K562 (cell line): ENCODE measurements at regions not wholly inside any gene's neighbourhood (a gene's known extent, or its start where the extent isn't known, plus 50 kb on each side); places are given as distances from the start of the nearest gene placed in this dataset.

ENCODE experiments used
- ATAC-seq: fragments of 200-7000 bp; cut with Tn5 transposase; 3 replicates; pipeline ENCODE4 v1.9.1; 2020; ENCODE audit warnings: moderate library complexity
- BruUV-seq: library from RNA; stranded (reverse); fragments of 400-500 nt; replicated peaks from 2 replicates; lab custom pipeline; 2021; lab: Mats Ljungman, UMichigan
- CTCF ChIA-PET: fragments of 300-600 bp; formaldehyde crosslinking; extraction: SDS; loops from one replicate; lab custom pipeline; 2021; ENCODE audit warnings: low intra/inter-chr PET ratio; lab: Yijun Ruan, JAX
- POLR2A ChIA-PET: fragments of 300-600, 350-650 bp; sonication (Branson Sonifier 250); formaldehyde crosslinking; extraction: SDS; loops from one replicate; lab custom pipeline; 2021; ENCODE audit warnings: antibody characterized with exemption, inconsistent platforms; lab: Yijun Ruan, JAX
- DNase-seq, 4 experiments: peaks; one replicate each; pipeline versions ENCODE4 v3.0.0 to v3.0.0-alpha.2; 2011 to 2018; ENCODE audit warnings: low spot score in 3 of 4, mixed read lengths in 3 of 4; ENCODE audit errors: extremely low read depth in 1 of 4
- FAIRE-seq: peaks from 2 replicates; lab custom pipeline; 2011; peaks lifted over from hg19 to GRCh38; lab: Jason Lieb, UNC
- H2AFZ ChIP-seq: 2 replicates; pipeline ENCODE4 v1.6.0; 2011; ENCODE audit warnings: low read depth, low read length, control low read depth, inconsistent platforms
- H3K27ac ChIP-seq: fragments of 200-600 bp; 3 replicates; pipeline ENCODE4 v1.8.0; 2011; ENCODE audit warnings: low read depth, mild to moderate bottlenecking, control low read depth, inconsistent platforms, low read length, moderate library complexity, mixed read lengths; ENCODE audit errors: extremely low read depth
- H3K27me3 ChIP-seq, 2 experiments: fragments of 300-600 bp in 1 of 2; 2 replicates in 1 of 2; 3 replicates in 1 of 2; pipeline versions ENCODE4 v1.6.0 to v1.8.0; 2011; ENCODE audit warnings: inconsistent platforms in 2 of 2, low read length in 2 of 2, mild to moderate bottlenecking in 1 of 2, mixed read lengths in 1 of 2, moderate library complexity in 1 of 2; ENCODE audit not compliant: control insufficient read depth in 2 of 2, insufficient read depth in 2 of 2
- H3K36me3 ChIP-seq: fragments of 300-600 bp; 3 replicates; pipeline ENCODE4 v1.8.0; 2011; ENCODE audit warnings: mild to moderate bottlenecking, low read length, inconsistent platforms; ENCODE audit not compliant: control insufficient read depth, insufficient read depth
- H3K4me1 ChIP-seq, 2 experiments: fragments of 200-600 bp in 1 of 2; replicated peaks in 1 of 2; 2 replicates in 1 of 2; 3 replicates in 1 of 2; pipeline versions ENCODE4 v1.5.1 to v1.8.0; 2011; ENCODE audit warnings: inconsistent platforms in 2 of 2, low read length in 2 of 2, mild to moderate bottlenecking in 1 of 2, mixed read lengths in 1 of 2, moderate library complexity in 1 of 2; ENCODE audit not compliant: control insufficient read depth in 2 of 2, insufficient read depth in 2 of 2
- H3K4me2 ChIP-seq: 2 replicates; pipeline ENCODE4 v1.6.1; 2011; ENCODE audit warnings: low read length, control low read depth, inconsistent platforms, mixed read lengths; ENCODE audit not compliant: insufficient read depth
- H3K4me3 ChIP-seq: fragments of 200-600 bp; sonication (generic), shearing (Covaris generic); 2 replicates; pipeline ENCODE4 v1.5.1; 2016; ENCODE audit warnings: control low read depth, inconsistent platforms
- H3K79me2 ChIP-seq: fragments of 200-600 bp; 3 replicates; pipeline ENCODE4 v1.8.0; 2011; ENCODE audit warnings: low read length, inconsistent platforms; ENCODE audit not compliant: control insufficient read depth, insufficient read depth
- H3K9ac ChIP-seq, 2 experiments: 2 replicates each; pipeline versions ENCODE4 v1.6.0 to v1.6.1; 2011; ENCODE audit warnings: low read depth in 2 of 2, low read length in 2 of 2, control low read depth in 1 of 2, inconsistent platforms in 1 of 2, mild to moderate bottlenecking in 1 of 2, mixed read lengths in 1 of 2; ENCODE audit not compliant: insufficient read depth in 1 of 2
- H3K9me1 ChIP-seq: one replicate; pipeline ENCODE4 v1.6.0; 2011; ENCODE audit warnings: inconsistent platforms, mild to moderate bottlenecking, low read length, moderate library complexity; ENCODE audit not compliant: control insufficient read depth, insufficient read depth
- H3K9me3 ChIP-seq: replicated peaks from 2 replicates; pipeline ENCODE4 v1.5.1; 2011; ENCODE audit warnings: low read depth, low read length, inconsistent platforms; ENCODE audit not compliant: control insufficient read depth, insufficient read depth
- H4K20me1 ChIP-seq: replicated peaks from 2 replicates; pipeline ENCODE4 v1.6.1; 2011; ENCODE audit warnings: low read length, inconsistent platforms, mixed read lengths; ENCODE audit not compliant: control insufficient read depth, insufficient read depth
- E2F3 ChIP-seq: fragments of 250-450 bp; sonication (Bioruptor Pico); IDR thresholded peaks from 2 replicates; pipeline ENCODE4 v1.4.0; 2020; ENCODE audit warnings: mild to moderate bottlenecking
- E2F8 ChIP-seq: fragments of 450-650 bp; IDR thresholded peaks from 2 replicates; pipeline ENCODE4 v1.7.1; 2018; ENCODE audit warnings: mild to moderate bottlenecking, low read depth; ENCODE audit not compliant: partially characterized antibody
- ETV6 ChIP-seq, 3 experiments: fragments of 150-350 bp in 1 of 3; sonication (generic) in 1 of 3; formaldehyde crosslinking in 1 of 3; IDR thresholded peaks; 2 replicates each; pipeline versions ENCODE4 v1.6.1 to v1.8.0; 2014 to 2022; ENCODE audit warnings: borderline replicate concordance in 2 of 3, low read depth in 2 of 3, antibody characterized with exemption in 1 of 3, low read length in 1 of 3, mild to moderate bottlenecking in 1 of 3, missing genetic modification reagents in 1 of 3
- MTF1 ChIP-seq: fragments of 250-450 bp; sonication (Bioruptor Pico); IDR thresholded peaks from 2 replicates; pipeline ENCODE4 v1.9.0; 2021; ENCODE audit warnings: moderate library complexity, mild to moderate bottlenecking, inconsistent platforms, borderline replicate concordance
- NCOA4 ChIP-seq: fragments of 450-650 bp; IDR thresholded peaks from 2 replicates; pipeline ENCODE4 v1.6.1; 2018; ENCODE audit warnings: mild to moderate bottlenecking; ENCODE audit not compliant: partially characterized antibody
- NR2F6 ChIP-seq: fragments of 450-650 bp; formaldehyde crosslinking; IDR thresholded peaks from 2 replicates; pipeline ENCODE4 v1.4.0; 2020; ENCODE audit warnings: mild to moderate bottlenecking
- POLR2G ChIP-seq: fragments of 200-400 bp; formaldehyde crosslinking; IDR thresholded peaks from 2 replicates; pipeline ENCODE4 v1.6.1; 2017; ENCODE audit warnings: low read depth, mild to moderate bottlenecking, antibody characterized with exemption, low read length, moderate library complexity
- ZNF398 ChIP-seq: fragments of 250-450 bp; sonication (Bioruptor Pico); IDR thresholded peaks from 2 replicates; pipeline ENCODE4 v1.8.0; 2021; ENCODE audit warnings: moderate library complexity, mild to moderate bottlenecking, inconsistent platforms
- ZNF778 ChIP-seq: fragments of 450-650 bp; formaldehyde crosslinking; IDR thresholded peaks from 2 replicates; pipeline ENCODE4 v1.4.0; 2020; ENCODE audit warnings: mild to moderate bottlenecking, moderate library complexity
- WGBS: fragments of 100-300 bp; shearing (Covaris generic); methylation state at CpG from one replicate; pipeline ENCODE4 v1.1.6; 2016; ENCODE audit warnings: low coverage, mixed read lengths; ENCODE audit not compliant: insufficient coverage; ENCODE audit errors: missing lambda C conversion rate; 5-methylcytosine and 5-hydroxymethylcytosine counted together
- in situ Hi-C: fragments of 300-500 bp; cut with MboI; formaldehyde crosslinking; loops from 4 replicates; pipeline ENCODE4 v1.15.0; 2018; ENCODE audit warnings: inconsistent platforms, mixed read lengths
- intact Hi-C: fragments of 100-400 bp; cut with micrococcal nuclease; formaldehyde crosslinking; loops from 2 replicates; pipeline ENCODE4 v1.14.2; 2022
- TF ChIP-seq, protein P1 (sequence below): fragments of 450-650 bp; formaldehyde crosslinking; IDR thresholded peaks from 2 replicates; pipeline ENCODE4 v1.4.0; 2022; ENCODE audit warnings: missing genetic modification characterization
- TF ChIP-seq, protein P2 (sequence below): IDR thresholded peaks from 2 replicates; pipeline ENCODE4 v1.6.1; 2011; ENCODE audit not compliant: insufficient read length; ENCODE audit errors: extremely low read depth

- TF ChIP-seq, protein P1, sequence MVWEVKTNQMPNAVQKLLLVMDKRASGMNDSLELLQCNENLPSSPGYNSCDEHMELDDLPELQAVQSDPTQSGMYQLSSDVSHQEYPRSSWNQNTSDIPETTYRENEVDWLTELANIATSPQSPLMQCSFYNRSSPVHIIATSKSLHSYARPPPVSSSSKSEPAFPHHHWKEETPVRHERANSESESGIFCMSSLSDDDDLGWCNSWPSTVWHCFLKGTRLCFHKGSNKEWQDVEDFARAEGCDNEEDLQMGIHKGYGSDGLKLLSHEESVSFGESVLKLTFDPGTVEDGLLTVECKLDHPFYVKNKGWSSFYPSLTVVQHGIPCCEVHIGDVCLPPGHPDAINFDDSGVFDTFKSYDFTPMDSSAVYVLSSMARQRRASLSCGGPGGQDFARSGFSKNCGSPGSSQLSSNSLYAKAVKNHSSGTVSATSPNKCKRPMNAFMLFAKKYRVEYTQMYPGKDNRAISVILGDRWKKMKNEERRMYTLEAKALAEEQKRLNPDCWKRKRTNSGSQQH, result no peak
These were observed 609.7 kb downstream of the PDCD6IP start (continued) for GRCh38 chr3:34408088-34408487.

DNA sequence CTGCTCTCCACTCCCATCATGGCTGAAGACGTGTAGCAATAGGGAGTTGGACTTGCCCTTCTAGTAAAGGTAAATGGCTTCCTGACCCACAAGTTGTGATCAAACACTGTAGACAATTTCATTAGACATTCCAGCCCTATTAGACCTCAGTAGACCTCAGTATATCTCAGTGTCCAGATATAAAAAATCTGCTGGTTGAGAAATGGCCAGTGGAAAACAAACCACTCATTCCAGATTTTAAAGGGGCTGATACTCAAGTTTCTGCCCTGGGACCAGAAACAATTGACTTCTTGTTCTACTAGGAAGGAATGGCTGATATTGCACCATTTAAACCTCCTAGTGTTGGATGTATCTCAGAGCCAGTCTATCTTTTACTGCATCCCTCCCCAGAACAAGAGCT lies 613.2 kb downstream of the PDCD6IP start:
- ChIA-PET POLR2A (no interaction called here), CTCF (no interaction called here)
- no peak overlapping the region for H3K4me2 ChIP-seq
- no peaks in the 10 kb centered on the region for H3K9me1 ChIP-seq
- H3K27ac ChIP-seq, result no peak overlapping the region
- in situ Hi-C loops, result no loop called here
- DNase-seq (no peak), FAIRE-seq (no peak), ATAC-seq (no peak)
- H3K36me3 ChIP-seq, result no peaks in the 10 kb centered on the region
- H2AFZ ChIP-seq, result no peak overlapping the region
- no peak overlapping the region for H3K9ac ChIP-seq
- H3K79me2 ChIP-seq, result no peaks in the 10 kb centered on the region
- BruUV-seq, result no TSS peak
- H3K4me1 ChIP-seq, result no peaks in the 10 kb centered on the region
- intact Hi-C loops, result no loop called here
- no peaks in the 10 kb centered on the region for H3K27me3 ChIP-seq
- no peaks in the 10 kb centered on the region for H4K20me1 ChIP-seq
- no peaks in the 10 kb centered on the region for H3K9me3 ChIP-seq
- H3K4me3 ChIP-seq, result no peak overlapping the region
- 0% methylated on average over 1 of the region's 1 CpG for WGBS
- TF ChIP-seq, protein P2, sequence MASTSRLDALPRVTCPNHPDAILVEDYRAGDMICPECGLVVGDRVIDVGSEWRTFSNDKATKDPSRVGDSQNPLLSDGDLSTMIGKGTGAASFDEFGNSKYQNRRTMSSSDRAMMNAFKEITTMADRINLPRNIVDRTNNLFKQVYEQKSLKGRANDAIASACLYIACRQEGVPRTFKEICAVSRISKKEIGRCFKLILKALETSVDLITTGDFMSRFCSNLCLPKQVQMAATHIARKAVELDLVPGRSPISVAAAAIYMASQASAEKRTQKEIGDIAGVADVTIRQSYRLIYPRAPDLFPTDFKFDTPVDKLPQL, result no peak
- TF ChIP-seq ZNF398 (CRISPR knock-in tag), result no peak
- TF ChIP-seq ETV6 (IDR thresholded peaks at IDR 0.05; ENCODE audit: borderline replicate concordance in 1 of 2, low read depth in 2 of 2, low read length in 1 of 2), result no peak
- no peak for TF ChIP-seq ETV6 (CRISPR knock-in tag; IDR thresholded peaks at IDR 0.05; ENCODE audit: borderline replicate concordance)
- no peak for TF ChIP-seq ZNF778 (CRISPR knock-in tag)
- TF ChIP-seq POLR2G, result no peak
- no peak for TF ChIP-seq NR2F6
- no peak for TF ChIP-seq E2F3 (CRISPR knock-in tag)
- TF ChIP-seq NCOA4, result no peak
- TF ChIP-seq MTF1 (CRISPR knock-in tag), result no peak
- no peak for TF ChIP-seq E2F8
